Epidermal melanocyte (primary cell): ENCODE measurements at regions not wholly inside any gene's neighbourhood (a gene's known extent, or its start where the extent isn't known, plus 50 kb on each side); places are given as distances from the start of the nearest gene placed in this dataset.
A peak's percentile ranks its signal among the peaks of the same experiment; 100 is the strongest.

ENCODE experiments used
- DNase-seq: peaks from one replicate; pipeline ENCODE4 v3.0.0; 2011; ENCODE audit warnings: low spot score; ENCODE audit not compliant: insufficient read length

DNA sequence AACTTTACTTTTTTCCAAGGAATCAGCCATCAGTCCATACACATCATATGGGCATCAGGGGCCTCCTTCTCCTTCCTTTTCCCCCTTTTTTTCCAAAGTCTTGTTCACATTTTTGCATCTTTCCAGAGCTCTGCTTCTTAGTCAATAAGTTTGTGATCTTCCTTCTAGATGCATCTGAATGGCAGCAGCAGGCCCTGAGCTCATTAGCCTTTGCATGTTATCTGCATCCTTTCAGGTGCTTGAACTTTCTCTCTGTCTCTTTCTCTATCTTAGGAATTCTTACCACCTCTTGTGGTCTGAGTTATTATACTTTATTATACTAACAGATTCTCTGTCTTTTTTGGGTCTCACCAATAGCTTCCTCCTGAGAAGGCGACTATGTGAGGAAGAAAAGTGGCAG lies 312.4 kb upstream of the FANCL start:
- DNase-seq: no peak

DNA sequence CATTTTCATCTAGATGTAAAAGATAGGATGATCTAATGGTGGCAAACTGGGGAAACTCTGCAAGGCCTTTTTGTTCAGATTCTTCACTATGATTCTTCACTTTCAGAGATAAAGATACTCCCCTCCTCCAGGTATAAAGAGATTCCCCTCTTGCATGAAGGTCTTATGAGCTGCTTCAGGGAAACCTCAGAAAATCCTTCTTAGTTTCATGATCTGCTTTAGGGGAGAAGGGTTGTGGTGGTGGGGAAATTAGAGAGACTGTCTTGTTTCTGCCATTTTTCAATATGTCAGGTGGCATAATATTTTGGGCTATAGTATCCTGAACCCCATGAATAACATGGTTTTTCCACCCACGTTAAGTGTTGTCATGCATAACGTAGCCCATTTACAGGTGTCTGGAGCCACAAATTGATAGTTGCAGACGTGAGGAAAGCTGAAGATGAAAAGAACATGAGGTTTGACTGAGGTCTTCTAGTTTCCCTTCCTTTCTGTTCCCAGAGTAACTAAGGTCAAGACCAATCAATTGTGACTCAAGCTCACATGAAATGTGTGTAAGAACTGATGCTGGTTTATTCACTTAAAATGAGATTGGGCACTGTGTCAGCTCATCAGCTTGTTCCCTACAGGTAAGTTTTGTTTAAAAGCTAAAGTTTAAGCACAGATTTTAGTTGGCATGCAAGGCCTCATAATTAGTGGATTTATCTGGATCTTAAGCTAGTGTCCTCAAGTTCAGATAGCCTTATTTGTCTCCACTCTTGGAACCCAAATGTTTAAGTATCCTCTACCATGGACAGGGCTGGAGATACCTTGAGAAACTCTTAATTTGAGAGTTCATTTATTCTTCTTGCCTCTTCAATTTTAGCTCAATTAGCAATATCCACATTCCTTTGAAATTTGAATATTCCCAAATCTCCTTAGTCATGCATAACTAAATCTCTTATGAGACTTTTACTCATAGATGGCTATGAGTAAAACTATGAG lies 304.5 kb upstream of the FANCL start:
- no peak for DNase-seq

DNA sequence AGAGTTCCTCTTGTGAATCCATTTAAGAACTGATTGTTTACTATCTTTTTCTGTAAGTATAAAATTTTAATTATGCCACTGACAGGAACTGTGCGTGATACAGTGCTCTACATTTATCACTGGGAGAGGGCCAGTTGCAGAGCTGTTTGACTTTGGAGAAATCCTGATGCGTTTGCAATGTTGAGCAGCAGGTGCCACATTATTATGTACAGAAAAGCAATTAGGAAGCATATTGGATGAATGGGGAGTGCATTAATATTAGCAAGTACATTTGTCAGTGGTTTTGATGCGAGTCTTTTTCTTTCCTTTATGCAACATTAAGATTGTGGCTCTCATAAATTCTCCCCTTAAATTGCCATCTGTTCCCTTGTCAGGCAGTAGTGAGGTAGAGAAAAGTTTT lies 302.3 kb upstream of the FANCL start:
- DNase-seq: no peak

DNA sequence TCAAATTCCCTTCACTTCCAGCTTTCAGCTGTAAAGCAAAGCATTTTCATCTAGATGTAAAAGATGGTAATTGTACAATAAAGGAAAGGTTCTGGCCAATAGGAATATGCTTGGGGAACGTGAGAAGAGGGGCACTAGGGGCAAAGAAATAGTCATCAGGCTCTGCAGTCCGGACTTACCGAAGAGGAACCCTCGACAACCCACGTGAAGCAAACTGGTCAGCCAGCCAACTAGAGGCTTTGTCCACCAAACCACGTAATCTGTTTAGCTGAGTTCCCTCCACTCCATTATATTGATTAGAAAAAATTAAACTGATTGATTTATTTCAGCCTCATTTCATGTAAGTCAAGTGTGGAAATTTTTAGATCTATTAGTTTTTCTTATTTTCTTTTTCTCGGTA lies 300.4 kb upstream of the FANCL start:
- DNase-seq: no peak

DNA sequence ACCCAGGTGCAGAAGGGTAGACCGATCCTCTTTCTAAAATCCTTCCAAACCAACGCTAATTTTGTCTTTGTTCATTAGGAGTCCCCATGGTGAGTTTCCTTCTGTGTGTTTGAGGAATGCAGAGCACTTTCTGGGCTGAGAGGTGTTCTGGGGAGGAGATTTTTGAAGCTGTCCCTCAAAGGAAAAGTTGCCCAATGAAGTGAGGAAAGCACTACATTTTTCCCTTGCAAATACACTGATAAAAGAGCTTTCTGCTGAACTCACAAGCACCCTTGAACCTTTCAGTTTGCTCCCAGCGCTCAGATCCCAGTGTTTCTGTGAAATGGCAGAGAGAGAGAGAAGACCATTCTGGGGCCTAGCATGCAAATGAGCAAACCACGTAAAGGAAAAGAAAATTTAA lies 299.6 kb upstream of the FANCL start:
- DNase-seq: no peak

DNA sequence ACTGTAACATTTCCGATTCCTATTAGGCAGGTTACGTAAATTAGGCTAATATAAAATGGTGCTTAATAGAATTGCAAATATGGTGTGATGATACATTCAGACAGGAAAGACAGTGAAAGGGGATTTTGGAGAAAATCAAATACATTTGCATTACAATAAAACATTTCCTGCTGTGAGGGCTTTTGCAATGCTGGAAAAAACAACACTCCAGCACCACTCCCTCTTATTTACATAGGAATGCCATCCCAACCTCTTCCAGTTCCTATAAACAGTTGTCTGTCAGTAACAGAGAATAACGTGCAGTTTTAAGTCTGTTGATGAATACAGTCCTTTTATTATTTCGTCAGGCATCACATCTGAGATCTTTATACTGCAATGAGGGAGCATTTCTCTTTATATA lies 298.8 kb upstream of the FANCL start:
- peak; percentile 51 for DNase-seq

DNA sequence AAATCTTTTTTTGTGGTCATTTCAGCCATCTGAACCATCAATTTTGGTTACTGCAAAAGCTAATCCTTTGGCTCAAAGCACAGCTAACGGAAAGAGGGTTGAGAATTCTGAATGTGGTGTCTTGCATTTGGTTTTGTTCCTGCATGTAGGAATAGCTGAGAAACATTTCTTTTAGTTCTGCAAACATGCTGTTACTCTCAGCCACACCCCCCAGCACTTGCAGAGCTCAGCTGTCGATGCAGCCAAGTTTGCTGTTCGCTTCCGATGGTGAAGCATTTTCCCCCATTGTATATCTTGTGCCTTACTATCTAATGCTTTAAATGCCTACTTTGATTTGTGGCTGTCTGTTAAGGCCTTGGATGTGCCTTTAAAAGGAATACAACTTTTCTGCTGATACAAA lies 294.9 kb upstream of the FANCL start:
- no peak for DNase-seq

DNA sequence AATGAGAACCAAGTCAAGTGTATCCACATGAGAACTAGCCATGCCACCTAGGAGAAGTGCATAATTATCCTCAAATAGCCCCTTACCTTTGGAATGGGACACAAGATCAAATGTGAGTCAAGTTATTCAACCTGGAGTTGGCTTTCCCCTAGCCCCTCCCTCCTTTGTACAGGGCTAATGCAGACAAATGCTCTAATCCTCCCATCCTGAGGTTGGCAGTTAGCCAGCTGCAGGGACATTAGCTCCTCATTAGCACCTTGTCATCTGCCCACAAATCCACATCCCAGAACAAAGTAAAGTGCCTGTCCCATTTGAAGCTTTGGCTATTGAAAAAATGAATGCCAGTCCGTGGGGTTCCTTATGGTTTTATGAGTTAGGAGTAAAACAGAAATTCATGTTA lies 294.1 kb upstream of the FANCL start:
- no peak for DNase-seq

DNA sequence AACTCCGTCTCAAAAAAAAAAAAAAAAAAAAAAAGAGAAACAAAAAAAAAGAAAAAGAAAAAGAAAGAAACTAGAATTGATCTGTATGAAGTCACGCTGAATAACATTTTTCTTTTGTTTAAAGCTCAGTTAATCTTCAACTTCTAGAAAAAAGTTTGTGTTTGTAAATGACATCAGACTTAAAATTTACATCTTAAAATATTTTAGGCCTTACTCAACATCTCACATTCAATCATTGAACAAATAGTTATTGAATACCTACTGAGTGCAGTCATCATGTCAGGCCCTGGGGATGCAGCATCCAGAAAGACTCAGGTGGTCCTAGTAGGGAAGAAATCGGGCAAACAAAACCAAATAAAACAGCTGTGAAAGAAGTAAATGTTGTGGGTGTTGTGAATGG lies 292.3 kb upstream of the FANCL start:
- no peak for DNase-seq

DNA sequence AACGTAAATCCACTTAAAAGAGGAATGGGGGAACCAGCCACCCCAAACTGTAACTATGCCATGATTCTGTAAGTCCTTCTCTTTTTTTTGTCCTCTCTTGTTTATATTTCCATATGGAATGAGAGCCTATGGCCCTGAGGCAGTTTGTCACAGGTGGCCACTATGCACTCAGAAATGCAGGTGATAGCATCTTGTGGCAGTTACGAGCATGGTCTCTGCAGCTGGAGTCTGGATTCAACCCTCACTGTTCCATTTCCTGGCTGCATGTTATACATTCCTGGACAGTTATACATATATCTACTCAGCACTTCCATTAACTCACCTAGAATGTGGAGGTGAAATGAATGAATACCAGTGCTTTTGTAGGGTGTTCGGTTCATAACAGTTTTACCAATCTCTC lies 291.5 kb upstream of the FANCL start:
- no peak for DNase-seq

DNA sequence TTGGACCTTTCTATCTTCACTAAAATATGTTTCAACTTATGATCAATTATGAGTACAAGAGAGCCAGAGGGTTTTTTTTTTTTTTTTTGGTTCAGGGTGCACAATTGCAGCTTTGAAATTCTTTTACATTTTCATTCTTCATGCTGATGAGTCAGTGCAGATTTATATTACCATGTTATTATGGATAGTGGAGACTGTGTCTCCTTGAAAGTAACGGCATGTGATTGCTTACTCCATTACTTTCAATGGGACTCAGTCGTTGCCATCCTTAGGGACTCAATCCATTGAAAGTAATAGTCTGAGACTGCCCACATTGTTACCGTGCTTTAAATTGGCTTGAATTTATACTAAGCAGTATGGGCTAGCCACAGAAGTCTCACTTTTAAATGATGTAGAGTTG lies 286.5 kb upstream of the FANCL start:
- no peak for DNase-seq

DNA sequence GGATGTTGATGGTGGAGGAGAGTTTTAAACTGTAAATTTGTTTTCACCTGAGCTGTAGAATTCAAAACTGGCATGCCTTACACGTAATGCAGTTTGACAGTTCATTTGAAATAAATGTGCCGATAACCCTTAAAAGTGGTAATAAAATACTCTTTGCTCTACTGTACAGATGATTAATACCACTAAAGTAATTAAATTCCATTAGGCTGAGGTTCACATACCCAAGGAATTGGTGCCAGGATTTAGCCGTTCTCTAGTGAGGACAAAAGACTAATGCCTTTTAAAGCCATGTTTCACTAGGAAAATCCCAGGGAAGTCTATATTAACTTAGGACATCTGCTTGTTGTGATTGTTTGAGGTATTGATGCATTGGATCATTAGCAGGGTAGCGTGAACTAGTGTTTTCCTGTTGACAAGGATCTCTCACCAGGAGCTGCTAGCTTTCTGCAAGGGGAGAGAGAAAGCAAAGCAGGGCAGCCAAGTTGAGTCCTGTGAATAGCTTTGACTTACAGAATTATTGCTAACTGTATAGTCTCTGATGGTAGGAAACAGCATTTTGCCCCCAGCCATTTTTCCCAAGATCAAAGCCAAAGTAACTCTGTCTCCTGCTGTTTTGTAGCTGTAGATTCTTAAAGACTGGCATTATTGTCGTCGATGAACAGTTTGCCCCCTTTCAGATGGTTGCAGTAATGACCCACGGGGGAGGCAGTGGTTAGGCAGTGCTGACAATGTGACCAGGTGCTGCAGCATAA lies 280.9 kb upstream of the FANCL start:
- no peak for DNase-seq

DNA sequence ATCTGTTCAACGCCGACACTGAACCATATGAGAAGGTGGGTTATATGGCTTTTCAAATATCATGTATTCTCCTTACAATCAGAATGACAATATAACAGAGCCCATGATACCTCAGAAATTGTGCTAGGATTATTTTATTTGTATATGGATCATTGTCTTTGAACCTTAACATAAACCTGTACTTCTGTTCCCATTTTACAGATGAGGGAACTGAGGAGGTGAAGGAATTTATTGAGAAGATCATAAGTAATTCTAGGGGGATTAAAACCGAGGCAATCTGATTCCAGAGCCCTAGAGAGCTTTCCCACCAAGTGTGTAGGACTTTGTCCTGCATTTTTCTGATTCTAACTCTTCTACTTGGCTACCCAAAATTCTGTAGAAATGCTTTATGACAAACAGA lies 279.8 kb upstream of the FANCL start:
- no peak for DNase-seq

DNA sequence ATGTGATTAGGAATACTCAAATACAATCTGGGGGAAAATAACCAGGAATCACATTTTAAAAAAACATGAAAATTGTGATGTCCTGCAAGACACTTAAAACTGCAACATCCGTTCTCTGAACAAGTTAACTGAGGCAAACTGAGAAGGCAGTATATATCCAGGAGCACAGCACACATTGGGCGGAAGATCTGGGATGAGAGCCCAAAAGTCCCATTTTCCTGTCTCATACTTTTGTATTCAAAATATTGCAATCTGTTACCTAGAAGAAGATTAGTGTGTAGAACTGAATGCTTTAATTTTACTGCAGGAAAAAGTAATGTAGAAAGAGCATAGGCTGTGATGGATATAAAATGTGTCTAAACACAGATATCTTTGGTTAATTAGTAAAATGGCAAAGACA lies 276.8 kb upstream of the FANCL start:
- no peak for DNase-seq

DNA sequence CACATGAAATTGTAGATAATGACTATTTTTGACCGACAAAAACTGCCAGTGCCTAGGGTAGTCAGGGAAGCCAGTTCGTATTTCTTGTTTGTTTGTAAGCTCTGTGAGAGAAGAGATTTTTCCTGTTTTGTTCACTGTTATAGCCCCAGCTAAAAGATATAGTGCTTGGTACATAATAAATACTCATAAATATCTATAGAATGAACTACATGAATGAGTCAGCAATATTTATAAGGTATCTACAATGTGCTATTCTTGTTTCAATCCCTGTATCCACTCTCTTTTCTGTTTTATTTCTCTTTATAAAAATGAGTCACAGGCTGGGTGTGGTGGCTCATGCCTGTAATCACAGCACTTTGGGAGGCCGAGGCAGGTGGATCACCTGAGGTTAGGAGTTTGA lies 275.6 kb upstream of the FANCL start:
- no peak for DNase-seq

DNA sequence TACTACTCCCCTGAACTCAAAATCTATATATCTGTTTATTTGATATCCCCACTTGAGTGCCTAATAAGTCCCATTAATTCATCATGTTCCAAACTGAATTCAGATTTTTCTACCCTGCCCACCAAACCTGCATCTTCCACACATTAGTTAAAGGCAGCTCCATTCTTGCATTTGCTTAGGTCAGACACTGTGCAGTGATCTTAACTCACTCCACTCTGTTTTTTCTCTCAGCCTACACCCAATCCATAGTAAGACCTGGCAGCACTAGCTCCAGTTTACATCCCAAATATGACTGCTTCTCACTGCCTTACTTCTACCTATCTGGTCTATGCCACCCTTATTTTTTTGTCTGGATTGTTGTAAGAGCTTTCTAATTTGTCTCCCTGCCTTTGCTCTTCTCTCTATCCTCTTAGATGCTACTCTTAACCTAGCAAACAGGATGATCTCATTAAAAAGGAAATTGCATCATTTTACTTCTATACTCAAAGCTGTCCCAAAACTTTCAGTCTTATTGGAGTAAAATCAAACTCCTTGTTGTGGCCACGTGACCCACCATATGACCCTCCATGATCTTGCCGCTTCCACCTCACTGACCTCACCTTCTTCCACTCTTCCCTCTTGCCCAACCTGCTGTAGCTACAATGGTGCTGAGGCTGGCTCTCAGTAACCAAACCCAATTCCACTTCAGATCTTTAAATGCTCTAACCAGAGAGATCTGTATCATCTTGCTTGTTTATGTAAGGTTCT lies 274.9 kb upstream of the FANCL start:
- DNase-seq: no peak

DNA sequence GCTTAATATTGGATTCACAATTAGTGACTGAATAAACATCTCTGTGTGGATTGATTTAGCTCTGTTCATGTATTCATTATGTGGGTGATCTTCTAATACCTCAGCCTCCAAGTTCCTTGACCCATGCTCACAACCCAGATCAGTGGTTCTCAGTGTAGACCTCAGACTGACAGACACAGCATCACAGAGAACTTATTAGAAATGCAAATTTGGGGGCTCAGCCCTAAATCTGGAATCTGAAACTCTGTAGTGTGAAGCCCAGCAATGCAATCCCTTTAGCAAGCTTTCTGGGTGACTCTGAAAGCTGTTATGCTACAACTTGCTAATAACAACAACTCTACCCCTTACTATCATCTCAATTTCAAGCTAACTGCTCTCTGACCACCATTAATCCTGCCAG lies 273.1 kb upstream of the FANCL start:
- no peak for DNase-seq

DNA sequence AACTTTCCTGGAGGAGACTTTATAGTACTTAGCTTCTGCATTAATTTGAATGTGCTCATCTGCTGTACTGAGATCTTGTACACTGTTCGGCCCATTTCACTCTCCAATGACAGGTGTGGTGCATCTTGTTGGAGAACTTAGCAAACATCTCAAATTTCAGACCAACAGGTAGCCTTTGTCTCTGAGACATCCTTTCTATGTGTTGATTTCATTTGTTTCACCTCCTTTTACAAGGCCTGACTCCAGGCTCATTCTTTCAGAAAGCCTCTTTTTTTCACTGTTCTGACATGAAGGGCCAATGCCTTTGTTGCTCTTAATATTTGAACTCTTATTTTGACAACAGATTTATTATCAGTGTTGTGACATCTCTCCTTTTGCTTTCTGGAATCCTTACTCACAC lies 271.8 kb upstream of the FANCL start:
- no peak for DNase-seq

DNA sequence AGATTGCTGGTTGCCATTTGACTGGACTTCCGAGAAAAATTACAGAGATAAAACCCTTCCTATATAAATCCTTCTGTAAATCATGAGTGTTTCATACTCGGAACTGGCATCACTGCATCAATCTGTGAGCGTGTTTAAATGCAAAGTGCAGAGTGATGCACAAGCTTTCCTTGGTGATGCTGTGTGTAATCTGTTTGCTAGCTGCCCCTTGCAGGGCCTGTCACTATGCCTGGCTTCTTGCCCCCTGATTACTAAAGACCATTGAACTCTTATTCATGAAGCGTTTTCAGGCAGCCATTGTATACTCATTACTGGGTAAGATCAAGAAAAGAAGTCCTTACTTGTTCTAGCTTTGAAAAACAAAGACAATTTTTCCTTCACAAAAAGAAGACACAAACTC lies 266.9 kb upstream of the FANCL start:
- no peak for DNase-seq

DNA sequence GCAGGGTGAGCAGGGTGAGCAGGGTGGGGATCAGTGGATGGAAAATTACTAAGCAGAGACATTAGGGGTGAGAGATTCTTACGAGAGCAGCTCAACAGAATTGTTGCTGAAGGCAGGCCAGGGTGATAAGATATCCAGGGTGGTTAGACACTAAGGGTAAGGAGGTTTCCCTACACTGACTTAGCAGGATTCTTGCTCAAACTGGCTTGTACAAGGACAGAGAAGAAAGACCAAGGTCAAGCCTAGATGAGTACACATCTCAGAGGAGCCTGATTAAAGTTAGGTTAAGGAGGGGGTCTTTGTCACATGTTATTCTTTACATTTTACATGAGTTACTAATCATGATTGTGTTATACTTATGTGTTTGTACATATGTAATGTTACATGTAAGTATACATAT lies 262.8 kb upstream of the FANCL start:
- no peak for DNase-seq

DNA sequence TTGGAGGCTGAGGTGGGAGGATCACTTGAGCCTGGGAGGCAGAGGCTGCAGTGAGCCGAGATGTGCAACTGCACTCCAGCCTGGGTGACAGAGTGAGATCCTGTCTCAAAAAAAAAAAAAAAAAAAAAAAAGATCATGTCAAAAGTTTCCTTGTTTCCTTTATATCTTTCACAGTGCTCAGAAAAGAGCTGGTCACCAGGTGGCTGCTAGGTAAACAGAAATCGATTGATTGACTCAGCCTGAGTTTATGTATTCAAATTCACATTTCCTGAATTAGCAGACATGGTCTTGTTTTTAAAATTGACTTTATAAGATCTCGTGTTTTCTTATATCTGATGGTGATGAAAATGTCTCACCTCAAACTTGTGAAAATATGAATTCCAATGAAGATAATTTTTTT lies 261.8 kb upstream of the FANCL start:
- no peak for DNase-seq
